Mesenchymal stem cell (in vitro differentiated cells and primary cell): ENCODE measurements at regions not wholly inside any gene's neighbourhood (a gene's known extent, or its start where the extent isn't known, plus 50 kb on each side); places are given as distances from the start of the nearest gene placed in this dataset.

Source experiments
- DNase-seq: peaks from one replicate; pipeline ENCODE4 v3.0.0-alpha.2; 2013
- H2AFZ ChIP-seq: one replicate; pipeline ENCODE4 v1.6.1; 2013; ENCODE audit warnings: low read depth, mild to moderate bottlenecking, control low read depth, inconsistent platforms, low read length, moderate library complexity
- H2AK5ac ChIP-seq: 2 replicates; pipeline ENCODE4 v1.6.1; 2013; ENCODE audit warnings: low read length, moderate library complexity, mild to moderate bottlenecking, inconsistent platforms; ENCODE audit not compliant: severe bottlenecking
- H2BK120ac ChIP-seq: one replicate; pipeline ENCODE4 v1.6.1; 2013; ENCODE audit warnings: low read depth, mild to moderate bottlenecking, inconsistent platforms, low read length, moderate library complexity
- H2BK12ac ChIP-seq, 2 experiments: one replicate each; pipeline ENCODE4 v1.6.1; 2013; ENCODE audit warnings: inconsistent platforms in 2 of 2, low read length in 2 of 2, mild to moderate bottlenecking in 2 of 2, moderate library complexity in 2 of 2, control low read depth in 1 of 2
- H2BK15ac ChIP-seq: one replicate; pipeline ENCODE4 v1.6.1; 2013; ENCODE audit warnings: mild to moderate bottlenecking, low read depth, inconsistent platforms; ENCODE audit not compliant: poor library complexity, severe bottlenecking
- H2BK5ac ChIP-seq: 2 replicates; pipeline ENCODE4 v1.6.1; 2013; ENCODE audit warnings: low read depth, mild to moderate bottlenecking, low read length, control low read depth, inconsistent platforms; ENCODE audit not compliant: poor library complexity, severe bottlenecking
- H3K14ac ChIP-seq, 2 experiments: one replicate each; pipeline ENCODE4 v1.6.1; 2013; ENCODE audit warnings: inconsistent platforms in 2 of 2, low read length in 2 of 2, control low read depth in 1 of 2, mild to moderate bottlenecking in 1 of 2, moderate library complexity in 1 of 2
- H3K18ac ChIP-seq, 2 experiments: one replicate each; pipeline ENCODE4 v1.6.1; 2013; ENCODE audit warnings: inconsistent platforms in 2 of 2, low read length in 2 of 2, control low read depth in 1 of 2, low read depth in 1 of 2, mild to moderate bottlenecking in 1 of 2
- H3K23ac ChIP-seq, 2 experiments: one replicate each; pipeline ENCODE4 v1.6.1; 2013; ENCODE audit warnings: inconsistent platforms in 2 of 2, low read length in 2 of 2, mild to moderate bottlenecking in 2 of 2, moderate library complexity in 2 of 2, control low read depth in 1 of 2
- H3K27ac ChIP-seq: 2 replicates; pipeline ENCODE4 v1.5.1; 2013; ENCODE audit warnings: mild to moderate bottlenecking, moderate library complexity, low read length, control low read depth, inconsistent platforms; ENCODE audit not compliant: poor library complexity, severe bottlenecking
- H3K27me3 ChIP-seq, 2 experiments: 2 replicates each; pipeline versions ENCODE4 v1.6.1 to v1.7.0; 2013; ENCODE audit warnings: low read length in 2 of 2, mild to moderate bottlenecking in 2 of 2, moderate library complexity in 2 of 2, control low read depth in 1 of 2, inconsistent platforms in 1 of 2; ENCODE audit not compliant: control insufficient read depth in 1 of 2, insufficient read depth in 1 of 2
- H3K36me3 ChIP-seq, 2 experiments: 2 replicates each; pipeline versions ENCODE4 v1.6.1 to v1.7.0; 2013; ENCODE audit warnings: low read length in 2 of 2, control low read depth in 1 of 2, inconsistent platforms in 1 of 2, low read depth in 1 of 2, mild to moderate bottlenecking in 1 of 2; ENCODE audit not compliant: insufficient read depth in 2 of 2, control insufficient read depth in 1 of 2
- H3K4ac ChIP-seq, 2 experiments: one replicate each; pipeline ENCODE4 v1.6.1; 2013; ENCODE audit warnings: inconsistent platforms in 2 of 2, low read length in 2 of 2, mild to moderate bottlenecking in 2 of 2, moderate library complexity in 2 of 2, control low read depth in 1 of 2, low read depth in 1 of 2
- H3K4me1 ChIP-seq: 2 replicates; pipeline ENCODE4 v1.6.1; 2013; ENCODE audit warnings: low read depth, low read length, control low read depth; ENCODE audit not compliant: control insufficient read depth, insufficient read depth
- H3K4me2 ChIP-seq: 2 replicates; pipeline ENCODE4 v1.6.1; 2013; ENCODE audit warnings: low read length, mild to moderate bottlenecking, inconsistent platforms; ENCODE audit not compliant: poor library complexity, severe bottlenecking
- H3K4me3 ChIP-seq, 2 experiments: 2 replicates each; pipeline versions ENCODE4 v1.5.1 to v1.7.0; 2013; ENCODE audit warnings: low read length in 2 of 2, mild to moderate bottlenecking in 2 of 2, control low read depth in 1 of 2, low read depth in 1 of 2; ENCODE audit not compliant: insufficient read depth in 1 of 2
- H3K79me1 ChIP-seq: replicated peaks from 2 replicates; pipeline ENCODE4 v1.6.1; 2013; ENCODE audit warnings: mild to moderate bottlenecking, control low read depth, low read length, inconsistent platforms; ENCODE audit not compliant: poor library complexity, severe bottlenecking
- H3K9ac ChIP-seq: 2 replicates; pipeline ENCODE4 v1.7.0; 2013; ENCODE audit warnings: mild to moderate bottlenecking, low read length, moderate library complexity
- H3K9me3 ChIP-seq: 2 replicates; pipeline ENCODE4 v1.7.0; 2013; ENCODE audit warnings: mild to moderate bottlenecking, low read length; ENCODE audit not compliant: control insufficient read depth
- H4K8ac ChIP-seq: one replicate; pipeline ENCODE4 v1.6.1; 2013; ENCODE audit warnings: inconsistent platforms, mild to moderate bottlenecking, low read length, moderate library complexity
- H4K91ac ChIP-seq: one replicate; pipeline ENCODE4 v1.6.1; 2013; ENCODE audit warnings: mild to moderate bottlenecking, low read length, inconsistent platforms
- WGBS: methylation state at CpG from one replicate; pipeline ENCODE4 v1.1.7; 2013; ENCODE audit warnings: mixed read lengths; 5-methylcytosine and 5-hydroxymethylcytosine counted together

DNA sequence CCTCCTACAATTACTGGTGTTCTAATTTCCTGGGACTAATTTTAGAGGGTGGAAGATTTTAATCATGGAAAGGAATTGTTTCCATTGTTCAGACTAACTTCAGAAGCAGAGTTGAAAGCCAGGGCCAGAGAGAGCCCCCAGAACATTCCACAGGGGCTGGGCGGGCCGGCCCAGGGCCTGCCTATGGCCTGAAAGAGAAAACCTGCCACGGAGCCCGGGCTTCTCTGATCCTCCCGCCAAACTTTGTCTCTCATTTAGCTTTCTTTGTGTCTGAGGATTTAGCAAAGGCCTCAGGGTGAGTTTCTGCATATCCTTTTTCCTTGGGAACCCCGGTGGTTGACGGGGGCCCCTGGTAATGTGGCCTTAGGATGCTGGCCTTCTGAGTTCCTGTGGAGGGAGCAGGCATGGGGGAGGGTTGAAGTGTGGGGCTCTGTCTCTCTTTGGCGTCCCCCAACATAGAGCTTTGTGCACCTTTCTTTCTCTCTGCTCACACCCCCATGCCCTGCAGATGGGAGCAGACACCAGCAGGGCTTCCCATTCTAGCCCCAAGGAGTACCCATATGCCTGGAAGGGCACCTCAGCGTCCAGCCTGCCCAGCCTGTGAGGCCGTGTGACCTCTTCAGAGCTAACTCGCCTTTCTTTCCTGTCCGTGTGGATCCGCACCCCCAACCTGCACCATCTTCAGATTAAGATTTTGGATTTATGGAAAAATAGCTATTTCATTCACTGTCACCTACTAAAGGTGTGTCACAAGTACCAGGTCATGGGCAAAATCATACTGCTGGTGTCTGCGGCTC lies 539.5 kb downstream of the FGF9 start:
- Histone ChIP-seq H2BK120ac (no peak overlapping the region), H3K4me3 (peak overlapping the region in 1 of 2 experiments; percentile 20), H3K27ac (no peak overlapping the region), H3K18ac (no peak overlapping the region), H2BK15ac (no peak overlapping the region), H3K79me1 (no peaks in the 10 kb centered on the region), H3K4ac (no peak overlapping the region), H2AK5ac (no peak overlapping the region), H3K9ac (no peak overlapping the region), H3K9me3 (peaks cover 8% of the 10 kb centered on the region), H4K8ac (no peak overlapping the region), H3K14ac (no peak overlapping the region), H3K4me2 (no peak overlapping the region), H4K91ac (no peak overlapping the region), H2AFZ (no peak overlapping the region), H2BK5ac (no peak overlapping the region), H2BK12ac (no peak overlapping the region), H3K23ac (no peak overlapping the region), H3K36me3 (no peaks in the 10 kb centered on the region), H3K4me1 (no peaks in the 10 kb centered on the region), H3K27me3 (no peaks in the 10 kb centered on the region)
- DNase-seq, result no peak
- WGBS, result 76% methylated on average over 10 of the region's 14 CpGs

DNA sequence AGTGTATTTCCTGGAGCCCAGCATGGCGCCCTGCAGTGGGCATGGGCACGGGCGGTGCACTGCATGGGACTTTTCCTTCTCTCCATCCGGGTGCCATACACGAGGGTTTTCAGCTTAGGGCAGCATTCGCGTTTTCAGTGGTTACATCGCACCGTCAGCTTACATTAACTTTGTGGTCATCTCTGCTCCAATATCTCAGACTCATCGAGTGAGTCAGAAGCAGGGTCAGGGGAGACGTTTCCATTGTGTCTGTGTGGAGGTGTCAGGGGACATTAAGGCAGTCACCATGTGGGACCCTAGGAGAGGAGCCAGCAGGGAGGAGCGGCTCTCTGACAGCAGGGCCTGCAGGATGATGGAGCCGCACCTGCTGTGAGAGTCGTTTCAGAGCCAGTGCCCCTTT lies 541.0 kb downstream of the FGF9 start:
- no peak overlapping the region for H3K4me3 ChIP-seq
- H3K4me2 ChIP-seq, result no peak overlapping the region
- H3K23ac ChIP-seq, result no peak overlapping the region
- no peak for DNase-seq
- no peak overlapping the region for H3K4ac ChIP-seq
- H4K8ac ChIP-seq, result no peak overlapping the region
- no peak overlapping the region for H2BK12ac ChIP-seq
- no peak overlapping the region for H3K18ac ChIP-seq
- no peak overlapping the region for H3K9ac ChIP-seq
- no peaks in the 10 kb centered on the region for H3K9me3 ChIP-seq
- no peak overlapping the region for H3K27ac ChIP-seq
- no peak overlapping the region for H2BK15ac ChIP-seq
- no peak overlapping the region for H4K91ac ChIP-seq
- H3K27me3 ChIP-seq, result no peaks in the 10 kb centered on the region
- H2BK120ac ChIP-seq, result no peak overlapping the region
- H3K36me3 ChIP-seq, result no peaks in the 10 kb centered on the region
- H3K4me1 ChIP-seq, result no peaks in the 10 kb centered on the region
- H2AFZ ChIP-seq, result no peak overlapping the region
- no peaks in the 10 kb centered on the region for H3K79me1 ChIP-seq
- no peak overlapping the region for H3K14ac ChIP-seq
- no peak overlapping the region for H2AK5ac ChIP-seq
- WGBS, result 91% methylated on average over 14 of the region's 14 CpGs
- H2BK5ac ChIP-seq, result no peak overlapping the region

DNA sequence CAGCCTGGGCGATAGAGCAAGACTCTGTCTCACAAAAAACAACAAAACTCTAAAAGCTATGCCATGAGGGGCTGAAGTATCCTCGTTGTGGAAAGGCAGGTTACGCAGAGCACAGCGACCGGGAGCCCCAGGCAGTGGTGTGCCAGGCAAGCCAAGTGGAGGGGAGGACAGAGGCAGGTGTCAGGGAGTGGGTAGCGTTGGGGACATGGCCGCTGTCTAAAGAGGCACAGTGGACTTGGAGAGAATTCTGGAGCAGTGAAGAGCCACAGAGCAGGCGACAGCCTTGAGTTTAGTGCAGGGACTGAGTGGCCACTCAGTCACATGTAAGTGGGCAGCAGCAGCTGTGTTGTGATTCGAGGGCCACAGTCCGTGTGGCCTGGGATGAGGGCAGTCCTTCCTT lies 541.7 kb downstream of the FGF9 start:
- no peak for DNase-seq
- Histone ChIP-seq H4K8ac (no peak overlapping the region), H3K14ac (no peak overlapping the region), H3K79me1 (no peaks in the 10 kb centered on the region), H3K23ac (no peak overlapping the region), H3K4me3 (no peak overlapping the region), H3K36me3 (no peaks in the 10 kb centered on the region), H2BK12ac (no peak overlapping the region), H3K9me3 (no peaks in the 10 kb centered on the region), H3K18ac (no peak overlapping the region), H3K4ac (no peak overlapping the region), H3K27ac (no peak overlapping the region), H2BK120ac (no peak overlapping the region), H3K9ac (no peak overlapping the region), H2AK5ac (no peak overlapping the region), H2AFZ (no peak overlapping the region), H3K4me1 (no peaks in the 10 kb centered on the region), H3K4me2 (no peak overlapping the region), H2BK5ac (no peak overlapping the region), H3K27me3 (peaks cover 0 to under 1% of the 10 kb centered on the region in 2 experiments), H2BK15ac (no peak overlapping the region), H4K91ac (no peak overlapping the region)
- 84% methylated on average over 10 of the region's 10 CpGs for WGBS

DNA sequence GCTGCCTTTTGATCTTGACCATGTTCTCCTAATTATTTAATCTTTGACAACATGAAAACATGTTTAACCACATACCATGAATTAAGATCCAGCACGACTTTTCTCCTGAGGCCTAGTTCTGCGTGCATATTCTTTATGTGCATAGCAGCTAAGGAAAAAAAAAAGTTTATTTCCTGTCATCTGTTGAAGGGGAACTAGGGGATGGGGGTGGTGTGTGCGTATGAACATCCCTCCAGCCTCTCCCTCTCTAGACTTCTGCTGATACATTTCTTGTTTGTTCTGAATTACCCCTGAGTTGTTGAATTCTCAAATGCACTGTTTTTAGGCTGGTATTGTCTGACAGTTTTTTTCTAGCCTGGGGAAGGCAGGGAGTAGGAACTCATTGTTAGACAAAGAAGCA lies 543.3 kb downstream of the FGF9 start:
- Histone ChIP-seq H3K23ac (no peak overlapping the region), H4K91ac (no peak overlapping the region), H2AFZ (no peak overlapping the region), H3K27me3 (peaks cover 0 to 3% of the 10 kb centered on the region in 2 experiments), H3K4me1 (no peaks in the 10 kb centered on the region), H3K79me1 (no peaks in the 10 kb centered on the region), H3K27ac (no peak overlapping the region), H3K14ac (no peak overlapping the region), H3K4ac (no peak overlapping the region), H4K8ac (no peak overlapping the region), H3K9ac (no peak overlapping the region), H2BK15ac (no peak overlapping the region), H2BK12ac (no peak overlapping the region), H3K4me3 (no peak overlapping the region), H2AK5ac (no peak overlapping the region), H3K9me3 (no peaks in the 10 kb centered on the region), H2BK5ac (no peak overlapping the region), H3K4me2 (no peak overlapping the region), H3K18ac (no peak overlapping the region), H3K36me3 (no peaks in the 10 kb centered on the region), H2BK120ac (no peak overlapping the region)
- WGBS, result 75% methylated on average over 2 of the region's 3 CpGs
- no peak for DNase-seq
